AG04450 (cell line): ENCODE measurements at regions not wholly inside any gene's neighbourhood (a gene's known extent, or its start where the extent isn't known, plus 50 kb on each side); places are given as distances from the start of the nearest gene placed in this dataset.
"Not testable (repeated sequence)": the region's sequence is repeated elsewhere in the genome, so short reads cannot be mapped to it uniquely, and the experiment has no call there.

Source experiments
- CTCF ChIA-PET: fragments of 300-600, 350-600 bp; formaldehyde crosslinking; extraction: SDS; loops from one replicate; lab custom pipeline; 2022; ENCODE audit warnings: antibody characterized with exemption, inconsistent platforms; lab: Charles Lee
- POLR2A ChIA-PET: fragments of 350-600 bp; formaldehyde crosslinking; extraction: SDS; loops from one replicate; lab custom pipeline; 2021; ENCODE audit warnings: antibody characterized with exemption, inconsistent platforms; lab: Yijun Ruan, JAX
- DNase-seq: peaks from one replicate; pipeline ENCODE4 v3.0.0-alpha.2; 2011; ENCODE audit warnings: low read depth, low spot score
- H3K27ac ChIP-seq: one replicate; pipeline ENCODE4 v1.5.1; 2012; ENCODE audit warnings: low read depth, low read length, control low read depth
- H3K27me3 ChIP-seq: one replicate; pipeline ENCODE4 v1.6.0; 2012; ENCODE audit warnings: low read length; ENCODE audit not compliant: control insufficient read depth, insufficient read depth
- H3K4me3 ChIP-seq: 2 replicates; pipeline ENCODE4 v1.5.1; 2011; ENCODE audit warnings: mild to moderate bottlenecking, low read depth, low read length, control low read depth
- H3K9me3 ChIP-seq: 2 replicates; pipeline ENCODE4 v1.5.1; 2012; ENCODE audit warnings: low read length; ENCODE audit not compliant: control insufficient read depth, insufficient read depth
- CTCF ChIP-seq: IDR thresholded peaks from 2 replicates; pipeline ENCODE4 v1.5.1; 2011; ENCODE audit warnings: low read depth, low read length, control low read depth, inconsistent platforms

- Histone ChIP-seq H3K27ac (no peak overlapping the region), H3K4me3 (no peak overlapping the region), H3K9me3 (peaks cover 65% of the 10 kb centered on the region), H3K27me3 (no peaks in the 10 kb centered on the region)
- no peak for TF ChIP-seq CTCF
- POLR2A ChIA-PET, result no interaction called here
- CTCF ChIA-PET, result no interaction called here
- DNase-seq, result no peak
Observed at GRCh38 chr2:869357-869871, 81.2 kb upstream of the SNTG2 start.

- POLR2A ChIA-PET, H3K27ac ChIP-seq, CTCF ChIA-PET, H3K4me3 ChIP-seq, H3K27me3 ChIP-seq, DNase-seq: not testable (repeated sequence)
- H3K9me3 ChIP-seq, result peaks cover 65% of the 10 kb centered on the region
Observed at GRCh38 chr2:868857-869256, 81.8 kb upstream of the SNTG2 start.

GRCh38 chr2:867296-867695 lies 83.4 kb upstream of the SNTG2 start:
- TF ChIP-seq CTCF, result no peak
- ChIA-PET CTCF (no interaction called here), POLR2A (no interaction called here)
- Histone ChIP-seq H3K27ac (no peak overlapping the region), H3K9me3 (peaks cover 60% of the 10 kb centered on the region), H3K27me3 (no peaks in the 10 kb centered on the region), H3K4me3 (no peak overlapping the region)
- no peak for DNase-seq

- ChIA-PET POLR2A (no interaction called here), CTCF (no interaction called here)
- no peak for DNase-seq
Observed at GRCh38 chr2:866887-867286, 83.8 kb upstream of the SNTG2 start.

GRCh38 chr2:866009-866680 lies 84.5 kb upstream of the SNTG2 start:
- Histone ChIP-seq H3K27ac (no peak overlapping the region), H3K4me3 (no peak overlapping the region), H3K27me3 (no peaks in the 10 kb centered on the region), H3K9me3 (peaks cover 58% of the 10 kb centered on the region)
- TF ChIP-seq CTCF, result no peak
- ChIA-PET CTCF (no interaction called here), POLR2A (no interaction called here)
- DNase-seq, result no peak

More at GRCh38 chr2:866887-867286, 83.8 kb upstream of the SNTG2 start:
- Histone ChIP-seq H3K27ac (no peak overlapping the region), H3K4me3 (no peak overlapping the region), H3K27me3 (no peaks in the 10 kb centered on the region), H3K9me3 (peaks cover 60% of the 10 kb centered on the region)
- no peak for TF ChIP-seq CTCF
